ENCODE measurements at regions not wholly inside any gene's neighbourhood (a gene's known extent, or its start where the extent isn't known, plus 50 kb on each side); places are given as distances from the start of the nearest gene placed in this dataset.

DNA sequence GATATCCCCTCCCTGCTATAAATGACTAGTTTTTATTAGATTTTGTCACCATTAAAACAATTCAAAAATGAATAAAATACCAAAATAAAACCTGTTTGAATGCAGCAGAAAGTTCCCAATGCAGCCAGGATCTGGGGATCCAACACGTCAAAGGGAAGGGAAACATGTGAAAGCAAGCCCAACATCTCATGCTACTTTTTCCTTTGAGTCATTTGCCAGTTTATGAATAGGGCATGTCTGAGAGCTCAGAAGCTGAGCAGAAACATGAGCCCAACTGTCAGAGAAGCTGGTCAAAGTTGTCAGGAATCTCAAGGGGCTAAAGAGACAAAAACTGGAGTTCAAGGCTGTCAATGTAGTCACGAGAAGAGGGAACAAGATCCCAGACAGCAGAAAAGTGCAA lies 526.4 kb downstream of the KLF5 start:
- TF ChIP-seq YY1 (IDR thresholded peaks at IDR 0.05; ENCODE audit: insufficient read depth, insufficient read length) (no peak), ZNF274 (IDR thresholded peaks at IDR 0.05; ENCODE audit: low read depth, low read length) (no peak), SUZ12 (IDR thresholded peaks at IDR 0.05; ENCODE audit: extremely low read depth, insufficient read depth, insufficient read length) (no peak)
- H3K9ac ChIP-seq (ENCODE audit: insufficient read length, low read depth): no peak overlapping the region
- no peaks in the 10 kb centered on the region for H3K9me3 ChIP-seq (ENCODE audit: insufficient read depth, low read length)
- H3K4me3 ChIP-seq (ENCODE audit: insufficient read length, low read depth): no peak overlapping the region
- H3K36me3 ChIP-seq (ENCODE audit: insufficient read depth, insufficient read length, low read length): no peaks in the 10 kb centered on the region
- H3K27me3 ChIP-seq (ENCODE audit: insufficient read depth, insufficient read length): no peaks in the 10 kb centered on the region
- DNase-seq (ENCODE audit: low read depth, low spot score): no peak
- H3K4me1 ChIP-seq (ENCODE audit: insufficient read depth, insufficient read length): no peaks in the 10 kb centered on the region

DNA sequence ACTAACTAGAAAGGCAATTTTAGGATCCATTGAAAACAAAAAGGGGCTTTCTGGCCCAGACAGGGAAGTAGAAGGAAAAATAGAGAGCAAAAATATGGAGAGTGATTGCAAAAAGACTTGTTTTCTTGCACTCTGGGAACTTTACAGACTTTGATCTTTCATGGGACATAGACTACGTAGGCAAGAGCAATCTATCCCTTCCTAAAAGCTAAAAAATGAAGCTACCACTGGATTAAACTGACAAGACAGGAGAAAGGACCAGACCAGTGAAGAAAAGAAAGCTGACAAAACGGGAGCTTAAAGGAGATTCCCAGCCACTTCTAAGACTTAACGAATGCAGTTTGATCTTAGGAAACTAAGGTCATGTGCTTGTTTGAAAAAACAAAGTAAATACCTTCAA lies 524.5 kb downstream of the KLF5 start:
- H3K4me3 ChIP-seq (ENCODE audit: insufficient read length, low read depth): no peak overlapping the region
- H3K36me3 ChIP-seq (ENCODE audit: insufficient read depth, insufficient read length, low read length): no peaks in the 10 kb centered on the region
- no peak overlapping the region for H3K9ac ChIP-seq (ENCODE audit: insufficient read length, low read depth)
- TF ChIP-seq YY1 (IDR thresholded peaks at IDR 0.05; ENCODE audit: insufficient read depth, insufficient read length) (no peak), SUZ12 (IDR thresholded peaks at IDR 0.05; ENCODE audit: extremely low read depth, insufficient read depth, insufficient read length) (no peak), ZNF274 (IDR thresholded peaks at IDR 0.05; ENCODE audit: low read depth, low read length) (no peak)
- DNase-seq (ENCODE audit: low read depth, low spot score): no peak
- no peaks in the 10 kb centered on the region for H3K4me1 ChIP-seq (ENCODE audit: insufficient read depth, insufficient read length)
- no peaks in the 10 kb centered on the region for H3K27me3 ChIP-seq (ENCODE audit: insufficient read depth, insufficient read length)
- no peaks in the 10 kb centered on the region for H3K9me3 ChIP-seq (ENCODE audit: insufficient read depth, low read length)

DNA sequence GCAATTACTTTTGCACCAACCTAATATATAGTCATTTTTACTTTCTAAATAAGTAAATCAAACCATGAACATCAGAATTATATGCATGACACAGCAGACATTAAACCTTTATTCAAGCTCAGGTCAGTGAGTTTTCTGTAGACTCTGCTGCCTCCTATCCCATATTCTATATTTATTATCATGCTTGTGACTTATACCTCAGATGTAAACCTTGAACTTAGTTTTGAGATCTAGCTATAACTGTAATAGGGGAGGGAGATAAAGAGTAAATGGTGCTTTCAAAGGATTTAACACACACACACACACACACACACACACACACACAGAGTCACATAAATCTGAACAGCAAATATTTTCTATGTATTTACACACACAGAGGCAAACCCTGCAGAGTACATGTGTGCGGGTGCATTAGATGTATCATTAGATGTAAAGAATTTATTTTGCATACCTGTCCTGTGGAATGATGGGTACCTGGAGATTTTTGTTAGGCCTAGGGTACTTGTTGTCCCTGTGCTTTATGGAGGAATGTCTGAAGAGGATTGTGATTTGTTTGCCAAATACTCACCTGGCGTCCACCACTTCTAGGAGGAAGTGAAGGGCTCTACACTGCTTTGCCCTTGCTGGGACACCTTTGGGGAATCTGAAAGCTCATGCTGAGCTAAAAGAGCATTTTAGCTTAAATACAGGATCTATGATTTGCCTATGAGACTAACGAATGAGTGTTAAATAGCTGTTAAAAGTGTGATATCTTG lies 521.9 kb downstream of the KLF5 start:
- H3K27me3 ChIP-seq (ENCODE audit: insufficient read depth, insufficient read length): no peaks in the 10 kb centered on the region
- no peak overlapping the region for H3K4me3 ChIP-seq (ENCODE audit: insufficient read length, low read depth)
- H3K36me3 ChIP-seq (ENCODE audit: insufficient read depth, insufficient read length, low read length): no peaks in the 10 kb centered on the region
- no peak overlapping the region for H3K9ac ChIP-seq (ENCODE audit: insufficient read length, low read depth)
- TF ChIP-seq SUZ12 (IDR thresholded peaks at IDR 0.05; ENCODE audit: extremely low read depth, insufficient read depth, insufficient read length) (no peak), YY1 (IDR thresholded peaks at IDR 0.05; ENCODE audit: insufficient read depth, insufficient read length) (no peak), ZNF274 (IDR thresholded peaks at IDR 0.05; ENCODE audit: low read depth, low read length) (no peak)
- H3K9me3 ChIP-seq (ENCODE audit: insufficient read depth, low read length): no peaks in the 10 kb centered on the region
- no peak for DNase-seq (ENCODE audit: low read depth, low spot score)
- H3K4me1 ChIP-seq (ENCODE audit: insufficient read depth, insufficient read length): no peaks in the 10 kb centered on the region

DNA sequence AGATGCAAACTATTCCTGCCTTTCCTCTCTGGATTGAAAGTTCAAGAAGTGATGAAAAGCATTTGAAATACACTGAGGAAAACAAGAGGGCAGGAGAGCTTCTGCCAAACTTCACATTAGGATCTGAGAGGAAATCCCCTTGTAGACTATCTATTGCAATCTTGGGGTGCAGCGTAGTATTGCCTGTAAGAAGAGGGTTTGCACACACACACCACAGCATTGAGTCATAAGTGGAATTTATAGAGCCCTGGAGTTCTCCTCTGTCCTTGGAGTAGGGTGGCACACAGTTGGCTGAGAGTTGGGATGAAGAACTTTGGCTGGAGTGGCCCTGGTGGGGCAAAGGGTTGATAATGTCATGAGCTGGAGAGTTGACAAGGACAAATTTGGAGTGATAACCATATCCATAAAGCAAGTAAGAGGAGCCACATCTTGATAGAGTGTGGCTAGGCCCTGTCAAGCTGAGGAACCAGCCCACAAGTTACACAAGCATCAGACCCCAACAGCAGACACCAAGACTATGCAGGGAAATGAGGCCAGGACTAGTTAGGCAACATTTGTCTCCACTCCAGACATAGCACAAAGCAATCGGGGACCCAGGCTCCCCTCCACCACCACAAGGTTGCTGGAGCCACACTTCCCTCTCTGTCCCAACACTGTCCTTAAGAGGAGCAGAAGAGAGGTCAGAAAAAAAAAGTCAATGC lies 520.9 kb downstream of the KLF5 start:
- DNase-seq (ENCODE audit: low read depth, low spot score): no peak
- no peaks in the 10 kb centered on the region for H3K9me3 ChIP-seq (ENCODE audit: insufficient read depth, low read length)

DNA sequence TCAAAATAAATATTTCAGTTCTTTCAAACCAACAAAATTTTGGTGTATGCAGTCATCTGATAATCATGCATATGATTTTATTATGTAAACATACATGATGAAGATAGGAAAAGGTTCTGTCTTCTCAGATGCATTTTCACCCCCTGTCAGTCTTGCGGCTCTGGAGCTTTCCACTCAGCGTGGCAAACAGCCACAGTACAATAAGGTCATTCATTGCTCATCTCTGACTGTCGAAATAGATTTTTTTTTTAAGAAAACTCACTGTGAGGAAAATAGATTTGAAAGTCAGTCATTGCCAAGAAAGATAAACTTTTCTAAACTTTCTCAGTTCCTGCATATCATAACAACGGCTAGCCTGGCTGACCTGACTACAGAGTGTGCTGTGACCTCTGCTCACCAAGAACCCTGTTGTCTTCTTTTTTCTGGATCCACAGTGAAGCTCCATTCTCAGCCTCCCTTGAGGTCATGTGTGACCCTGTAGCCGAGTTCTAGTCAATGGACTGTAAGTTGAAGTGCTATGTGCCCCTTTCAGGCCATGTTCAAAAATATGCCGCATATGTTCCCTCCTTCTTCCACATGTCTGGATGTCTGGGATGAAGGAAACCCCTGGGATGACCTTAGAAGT lies 519.6 kb downstream of the KLF5 start:
- no peaks in the 10 kb centered on the region for H3K4me1 ChIP-seq (ENCODE audit: insufficient read depth, insufficient read length)
- no peak overlapping the region for H3K4me3 ChIP-seq (ENCODE audit: insufficient read length, low read depth)
- no peak overlapping the region for H3K9ac ChIP-seq (ENCODE audit: insufficient read length, low read depth)
- H3K27me3 ChIP-seq (ENCODE audit: insufficient read depth, insufficient read length): no peaks in the 10 kb centered on the region
- H3K36me3 ChIP-seq (ENCODE audit: insufficient read depth, insufficient read length, low read length): no peaks in the 10 kb centered on the region
- no peak for DNase-seq (ENCODE audit: low read depth, low spot score)
- TF ChIP-seq SUZ12 (IDR thresholded peaks at IDR 0.05; ENCODE audit: extremely low read depth, insufficient read depth, insufficient read length): no peak
- H3K9me3 ChIP-seq (ENCODE audit: insufficient read depth, low read length): 0 out of 2 replicates have a peak, but pooled peaks cover 3% of the 10 kb centered on the region

More for the DNA sequence above, 520.9 kb downstream of the KLF5 start:
- Histone ChIP-seq H3K9ac (ENCODE audit: insufficient read length, low read depth) (no peak overlapping the region), H3K27me3 (ENCODE audit: insufficient read depth, insufficient read length) (no peaks in the 10 kb centered on the region), H3K4me3 (ENCODE audit: insufficient read length, low read depth) (no peak overlapping the region), H3K4me1 (ENCODE audit: insufficient read depth, insufficient read length) (no peaks in the 10 kb centered on the region), H3K36me3 (ENCODE audit: insufficient read depth, insufficient read length, low read length) (no peaks in the 10 kb centered on the region)
- TF ChIP-seq ZNF274 (IDR thresholded peaks at IDR 0.05; ENCODE audit: low read depth, low read length) (no peak), SUZ12 (IDR thresholded peaks at IDR 0.05; ENCODE audit: extremely low read depth, insufficient read depth, insufficient read length) (no peak), YY1 (IDR thresholded peaks at IDR 0.05; ENCODE audit: insufficient read depth, insufficient read length) (no peak)

DNA sequence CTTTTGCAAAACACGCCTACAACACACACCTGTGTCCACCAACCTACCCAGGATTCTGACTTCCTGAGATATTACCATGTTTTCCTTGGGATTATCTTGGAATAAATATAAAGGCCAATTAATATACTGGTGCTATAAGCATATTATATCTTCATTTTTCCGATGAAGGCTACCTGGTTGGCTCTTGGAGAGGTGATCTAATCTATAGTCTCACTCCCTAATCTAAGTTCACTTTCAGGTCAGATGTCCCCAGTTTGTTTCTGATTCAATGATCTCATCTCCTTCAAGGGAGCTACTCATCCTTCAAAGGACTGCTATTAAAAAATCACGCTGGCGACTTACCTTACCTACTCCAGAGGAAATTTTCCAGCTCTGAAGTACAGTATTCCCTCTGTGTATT lies 517.5 kb downstream of the KLF5 start:
- TF ChIP-seq YY1 (IDR thresholded peaks at IDR 0.05; ENCODE audit: insufficient read depth, insufficient read length) (no peak), SUZ12 (IDR thresholded peaks at IDR 0.05; ENCODE audit: extremely low read depth, insufficient read depth, insufficient read length) (no peak), ZNF274 (IDR thresholded peaks at IDR 0.05; ENCODE audit: low read depth, low read length) (no peak)
- no peaks in the 10 kb centered on the region for H3K36me3 ChIP-seq (ENCODE audit: insufficient read depth, insufficient read length, low read length)
- H3K4me3 ChIP-seq (ENCODE audit: insufficient read length, low read depth): no peak overlapping the region
- 0 out of 2 replicates have a peak, but pooled peaks cover 8% of the 10 kb centered on the region for H3K9me3 ChIP-seq (ENCODE audit: insufficient read depth, low read length)
- H3K4me1 ChIP-seq (ENCODE audit: insufficient read depth, insufficient read length): no peaks in the 10 kb centered on the region
- no peak overlapping the region for H3K9ac ChIP-seq (ENCODE audit: insufficient read length, low read depth)
- no peak for DNase-seq (ENCODE audit: low read depth, low spot score)
- H3K27me3 ChIP-seq (ENCODE audit: insufficient read depth, insufficient read length): no peaks in the 10 kb centered on the region

DNA sequence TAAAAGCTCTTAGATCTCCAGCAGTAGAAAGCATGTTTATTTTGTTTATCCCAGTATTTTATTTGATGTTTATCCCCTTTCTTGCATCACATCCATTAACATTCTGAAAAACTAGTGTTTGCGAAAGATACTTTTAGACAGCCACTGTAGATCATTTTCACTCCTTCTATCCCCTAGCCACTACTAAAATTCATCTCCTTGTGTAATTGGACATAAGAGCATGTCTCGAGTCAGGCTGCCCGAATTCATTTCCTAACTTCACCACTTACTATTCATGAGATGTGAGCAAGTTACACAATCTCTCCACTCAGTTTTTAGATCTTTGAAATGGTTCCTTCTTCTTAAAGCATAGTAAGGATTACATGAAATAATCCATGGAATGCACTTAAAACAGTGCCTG lies 514.0 kb downstream of the KLF5 start:
- TF ChIP-seq SUZ12 (IDR thresholded peaks at IDR 0.05; ENCODE audit: extremely low read depth, insufficient read depth, insufficient read length): no peak
- no peak for TF ChIP-seq ZNF274 (IDR thresholded peaks at IDR 0.05; ENCODE audit: low read depth, low read length)
- TF ChIP-seq YY1 (IDR thresholded peaks at IDR 0.05; ENCODE audit: insufficient read depth, insufficient read length): no peak
- Histone ChIP-seq H3K9ac (ENCODE audit: insufficient read length, low read depth) (no peak overlapping the region), H3K4me3 (ENCODE audit: insufficient read length, low read depth) (no peak overlapping the region), H3K9me3 (ENCODE audit: insufficient read depth, low read length) (0 out of 2 replicates have a peak, but pooled peaks cover 8% of the 10 kb centered on the region), H3K36me3 (ENCODE audit: insufficient read depth, insufficient read length, low read length) (no peaks in the 10 kb centered on the region), H3K4me1 (ENCODE audit: insufficient read depth, insufficient read length) (no peaks in the 10 kb centered on the region), H3K27me3 (ENCODE audit: insufficient read depth, insufficient read length) (no peaks in the 10 kb centered on the region)
- DNase-seq (ENCODE audit: low read depth, low spot score): no peak
